ENCODE measurements at regions not wholly inside any gene's neighbourhood (a gene's known extent, or its start where the extent isn't known, plus 50 kb on each side); places are given as distances from the start of the nearest gene placed in this dataset.

DNA sequence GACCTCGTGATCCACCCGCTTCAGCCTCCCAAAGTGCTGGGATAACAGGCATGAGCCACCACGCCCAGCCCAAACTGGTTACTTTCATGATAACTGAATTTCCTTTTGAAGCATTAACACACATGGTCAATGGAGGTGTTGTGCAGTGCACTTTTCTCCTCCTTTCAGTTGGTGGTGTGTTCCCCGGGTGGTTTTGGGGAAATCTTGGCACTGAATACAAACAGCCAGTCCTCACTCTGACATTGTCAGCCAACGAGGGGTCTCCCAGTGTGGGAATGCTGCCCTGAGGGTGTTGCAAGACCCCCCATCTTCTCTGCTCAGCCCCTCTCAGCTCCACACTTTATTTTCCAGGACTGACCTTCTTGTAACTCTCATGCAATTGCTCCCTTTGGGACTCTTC lies 70.5 kb downstream of the SOX9 start:
- TF ChIP-seq, protein P1, sequence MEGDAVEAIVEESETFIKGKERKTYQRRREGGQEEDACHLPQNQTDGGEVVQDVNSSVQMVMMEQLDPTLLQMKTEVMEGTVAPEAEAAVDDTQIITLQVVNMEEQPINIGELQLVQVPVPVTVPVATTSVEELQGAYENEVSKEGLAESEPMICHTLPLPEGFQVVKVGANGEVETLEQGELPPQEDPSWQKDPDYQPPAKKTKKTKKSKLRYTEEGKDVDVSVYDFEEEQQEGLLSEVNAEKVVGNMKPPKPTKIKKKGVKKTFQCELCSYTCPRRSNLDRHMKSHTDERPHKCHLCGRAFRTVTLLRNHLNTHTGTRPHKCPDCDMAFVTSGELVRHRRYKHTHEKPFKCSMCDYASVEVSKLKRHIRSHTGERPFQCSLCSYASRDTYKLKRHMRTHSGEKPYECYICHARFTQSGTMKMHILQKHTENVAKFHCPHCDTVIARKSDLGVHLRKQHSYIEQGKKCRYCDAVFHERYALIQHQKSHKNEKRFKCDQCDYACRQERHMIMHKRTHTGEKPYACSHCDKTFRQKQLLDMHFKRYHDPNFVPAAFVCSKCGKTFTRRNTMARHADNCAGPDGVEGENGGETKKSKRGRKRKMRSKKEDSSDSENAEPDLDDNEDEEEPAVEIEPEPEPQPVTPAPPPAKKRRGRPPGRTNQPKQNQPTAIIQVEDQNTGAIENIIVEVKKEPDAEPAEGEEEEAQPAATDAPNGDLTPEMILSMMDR (IDR thresholded peaks at IDR 0.05): no peak
- no peak for TF ChIP-seq POLR2A (IDR thresholded peaks at IDR 0.05)

All from thyroid gland (tissue), 4 donors.